ENCODE measurements at regions not wholly inside any gene's neighbourhood (a gene's known extent, or its start where the extent isn't known, plus 50 kb on each side); places are given as distances from the start of the nearest gene placed in this dataset.

DNA sequence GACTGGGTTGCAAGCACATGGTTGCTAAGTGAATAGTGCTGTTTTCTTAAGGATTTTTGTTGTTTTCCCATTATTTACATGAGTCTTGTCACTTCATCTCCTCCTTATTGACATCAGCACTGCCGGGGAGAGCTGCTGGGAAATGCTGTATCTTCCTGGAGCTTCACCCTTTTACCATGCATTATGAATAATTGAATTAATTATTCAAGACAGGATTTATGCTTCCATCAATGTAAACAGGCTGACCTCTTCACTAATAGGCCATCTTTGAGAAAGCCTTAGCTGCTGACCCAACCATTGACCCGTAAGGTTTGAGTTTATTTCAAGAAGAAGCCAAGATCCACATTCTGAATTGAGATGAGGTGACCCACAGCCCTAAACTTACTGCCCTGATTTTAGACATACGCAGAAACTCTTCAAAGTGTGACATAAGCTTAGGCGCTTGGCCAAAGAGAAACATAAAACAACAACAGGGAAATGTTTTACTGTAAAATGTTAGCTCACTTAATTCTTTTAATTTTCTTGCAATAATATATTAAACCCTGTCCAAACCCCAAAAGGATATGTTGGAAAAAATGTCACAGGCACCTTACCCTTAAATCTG is 365.5 kb upstream of the SYT4 start:
- TF ChIP-seq, protein P1, sequence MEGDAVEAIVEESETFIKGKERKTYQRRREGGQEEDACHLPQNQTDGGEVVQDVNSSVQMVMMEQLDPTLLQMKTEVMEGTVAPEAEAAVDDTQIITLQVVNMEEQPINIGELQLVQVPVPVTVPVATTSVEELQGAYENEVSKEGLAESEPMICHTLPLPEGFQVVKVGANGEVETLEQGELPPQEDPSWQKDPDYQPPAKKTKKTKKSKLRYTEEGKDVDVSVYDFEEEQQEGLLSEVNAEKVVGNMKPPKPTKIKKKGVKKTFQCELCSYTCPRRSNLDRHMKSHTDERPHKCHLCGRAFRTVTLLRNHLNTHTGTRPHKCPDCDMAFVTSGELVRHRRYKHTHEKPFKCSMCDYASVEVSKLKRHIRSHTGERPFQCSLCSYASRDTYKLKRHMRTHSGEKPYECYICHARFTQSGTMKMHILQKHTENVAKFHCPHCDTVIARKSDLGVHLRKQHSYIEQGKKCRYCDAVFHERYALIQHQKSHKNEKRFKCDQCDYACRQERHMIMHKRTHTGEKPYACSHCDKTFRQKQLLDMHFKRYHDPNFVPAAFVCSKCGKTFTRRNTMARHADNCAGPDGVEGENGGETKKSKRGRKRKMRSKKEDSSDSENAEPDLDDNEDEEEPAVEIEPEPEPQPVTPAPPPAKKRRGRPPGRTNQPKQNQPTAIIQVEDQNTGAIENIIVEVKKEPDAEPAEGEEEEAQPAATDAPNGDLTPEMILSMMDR (IDR thresholded peaks at IDR 0.05): no peak
- TF ChIP-seq POLR2A (IDR thresholded peaks at IDR 0.05): no peak
- 73 to 87% methylated on average over 4 of the region's 4 CpGs for WGBS, 2 donors
- no peak for DNase-seq (ENCODE audit: low spot score in 2 of 2)
- H3K4me3 ChIP-seq (ENCODE audit: low read depth, poor library complexity, severe bottlenecking): no peak overlapping the region
- intact Hi-C loops (cut with DNase I; ENCODE audit: low total_unique reads): no loop called here

DNA sequence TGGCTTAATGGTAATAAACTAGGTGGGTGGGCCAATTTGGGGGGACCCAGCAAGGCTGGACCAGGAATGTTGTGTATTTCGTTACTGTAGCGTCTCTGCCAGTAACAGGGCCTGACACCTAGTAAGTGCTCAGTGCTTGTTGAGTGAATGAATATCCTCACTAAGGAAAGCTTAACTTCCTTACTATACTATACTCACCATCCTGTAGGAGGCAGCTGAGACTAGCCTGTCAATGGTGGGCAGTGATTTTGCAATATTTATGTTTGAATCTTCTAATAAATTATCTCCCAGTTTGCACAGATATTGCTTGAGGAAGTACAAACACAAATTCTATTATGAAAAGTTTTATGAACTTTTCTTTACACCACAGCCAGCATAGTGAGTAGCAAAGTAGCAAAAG is 370.7 kb upstream of the SYT4 start:
- intact Hi-C loops (cut with DNase I; ENCODE audit: low total_unique reads): no loop called here
- TF ChIP-seq, protein P1 (IDR thresholded peaks at IDR 0.05): no peak
- TF ChIP-seq POLR2A (IDR thresholded peaks at IDR 0.05): no peak
- WGBS, 2 donors: 89 to 94% methylated on average over 2 of the region's 2 CpGs

DNA sequence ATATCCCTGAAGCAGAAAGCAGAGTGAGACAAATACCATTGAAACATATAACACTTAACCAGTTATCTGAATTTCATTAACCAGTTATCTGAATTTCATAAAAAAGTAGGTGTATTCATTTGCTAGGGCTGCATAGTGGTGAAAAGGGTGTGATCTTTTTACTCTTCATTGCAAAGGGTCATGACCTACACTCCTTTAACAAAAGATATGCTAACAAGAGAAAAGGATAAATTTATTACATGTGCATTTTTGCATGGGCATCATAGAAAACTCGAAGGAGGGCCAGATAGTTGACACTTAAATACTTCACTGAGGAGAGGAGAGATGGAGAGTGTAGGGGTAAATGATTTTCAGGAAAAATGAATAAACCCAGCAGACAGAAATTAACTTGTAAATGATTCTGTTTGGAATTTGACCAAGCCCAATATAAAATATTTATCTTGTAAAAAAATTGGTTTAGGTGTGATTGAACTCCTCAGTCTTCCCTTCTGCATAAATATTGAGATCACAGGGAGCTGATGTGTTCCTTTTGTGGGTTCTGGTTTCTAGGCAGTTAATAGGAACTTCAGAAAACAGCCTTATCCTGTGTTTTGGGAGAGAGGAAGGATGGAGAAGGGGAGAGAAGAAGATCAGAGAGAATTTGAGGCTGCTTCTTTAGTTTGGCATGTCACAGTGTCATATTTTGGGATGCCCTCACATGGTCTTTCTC is 372.5 kb upstream of the SYT4 start:
- no peak overlapping the region for H3K4me3 ChIP-seq (ENCODE audit: low read depth, poor library complexity, severe bottlenecking)
- no peak for DNase-seq (ENCODE audit: low spot score in 2 of 2)
- TF ChIP-seq, protein P1 (IDR thresholded peaks at IDR 0.05): no peak
- no peak for TF ChIP-seq POLR2A (IDR thresholded peaks at IDR 0.05)
- WGBS, 2 donors: 50 to 75% methylated on average over 1 of the region's 1 CpG
- intact Hi-C loops (cut with DNase I; ENCODE audit: low total_unique reads): no loop called here

More for the DNA sequence above, 370.7 kb upstream of the SYT4 start:
- DNase-seq (ENCODE audit: low spot score in 2 of 2): no peak
- no peak overlapping the region for H3K4me3 ChIP-seq (ENCODE audit: low read depth, poor library complexity, severe bottlenecking)

DNA sequence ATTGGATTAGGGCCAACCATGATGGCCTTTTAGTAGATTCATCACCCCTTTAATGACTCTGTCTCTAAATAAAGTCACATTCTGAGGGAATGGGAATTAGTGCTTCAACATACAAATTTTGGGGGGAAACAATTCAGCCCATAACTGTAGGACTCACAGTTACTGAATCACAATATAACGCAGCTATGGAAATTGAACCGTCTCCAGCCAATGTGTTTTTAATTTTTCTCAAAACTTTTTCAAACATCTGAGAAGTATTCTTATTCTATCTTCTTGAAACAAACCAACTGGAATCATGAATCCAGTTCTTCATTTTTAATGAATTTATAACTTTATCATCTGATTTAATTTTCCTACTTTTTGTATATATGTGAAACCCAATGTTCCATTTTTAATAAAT is 373.1 kb upstream of the SYT4 start:
- no peak for TF ChIP-seq POLR2A (IDR thresholded peaks at IDR 0.05)
- TF ChIP-seq, protein P1 (IDR thresholded peaks at IDR 0.05): no peak
- DNase-seq (ENCODE audit: low spot score in 2 of 2): no peak
- no peak overlapping the region for H3K4me3 ChIP-seq (ENCODE audit: low read depth, poor library complexity, severe bottlenecking)
- intact Hi-C loops (cut with DNase I; ENCODE audit: low total_unique reads): no loop called here
- 26 to 29% methylated on average over 2 of the region's 2 CpGs for WGBS, 2 donors

DNA sequence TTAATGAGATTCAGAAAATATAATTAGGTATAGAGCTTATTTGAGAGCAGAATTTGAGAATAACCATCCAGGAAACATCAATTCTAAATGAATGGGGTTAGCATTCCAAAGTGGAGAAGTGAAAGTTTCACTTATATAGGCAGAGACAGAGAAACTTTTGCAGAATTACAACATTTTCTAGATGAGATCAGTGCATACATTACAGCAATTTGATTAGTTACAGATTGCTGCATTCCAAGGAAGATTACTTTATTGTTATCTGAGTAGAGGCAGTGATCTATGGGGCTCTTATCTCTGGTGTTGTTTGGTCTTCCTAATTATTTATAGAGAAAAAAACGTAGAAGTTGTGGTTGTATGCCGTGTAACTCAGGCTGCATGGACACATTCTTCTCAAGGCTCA is 373.8 kb upstream of the SYT4 start:
- 68% methylated on average over 2 of the region's 2 CpGs for WGBS, 2 donors
- TF ChIP-seq POLR2A (IDR thresholded peaks at IDR 0.05): no peak
- TF ChIP-seq, protein P1 (IDR thresholded peaks at IDR 0.05): no peak
- no peak for DNase-seq (ENCODE audit: low spot score in 2 of 2)
- no peak overlapping the region for H3K4me3 ChIP-seq (ENCODE audit: low read depth, poor library complexity, severe bottlenecking)
- intact Hi-C loops (cut with DNase I; ENCODE audit: low total_unique reads): no loop called here
